ENCODE measurements at regions not wholly inside any gene's neighbourhood (a gene's known extent, or its start where the extent isn't known, plus 50 kb on each side); places are given as distances from the start of the nearest gene placed in this dataset.
"Not testable (repeated sequence)": the region's sequence is repeated elsewhere in the genome, so short reads cannot be mapped to it uniquely, and the experiment has no call there.

GRCh38 chr4:155026715-155027114 lies 181.7 kb upstream of the NPY2R start:
- 0 out of 2 replicates have a peak, but pooled peaks cover 2% of the 10 kb centered on the region for H3K9me3 ChIP-seq
- no peak overlapping the region for H3K4me3 ChIP-seq
- H3K27me3 ChIP-seq (ENCODE audit: low read depth) = 0 out of 2 replicates have a peak, but pooled peaks cover 4% of the 10 kb centered on the region
- no peak for DNase-seq (ENCODE audit: low spot score in 2 of 2)
- H3K36me3 ChIP-seq (replicated peaks) = no peaks in the 10 kb centered on the region
- in situ Hi-C loops (cut with MboI; ENCODE audit: low sequenced_read_pairs) = no loop called here
- H3K4me1 ChIP-seq = no peaks in the 10 kb centered on the region

GRCh38 chr4:155032521-155033229 lies 175.8 kb upstream of the NPY2R start:
- H3K4me1 ChIP-seq = no peaks in the 10 kb centered on the region
- H3K9me3 ChIP-seq = 0 out of 2 replicates have a peak, but pooled peaks cover 2% of the 10 kb centered on the region
- in situ Hi-C loops (cut with MboI; ENCODE audit: low sequenced_read_pairs) = no loop called here
- 0 out of 2 replicates have a peak, but pooled peaks cover 4% of the 10 kb centered on the region for H3K27me3 ChIP-seq (ENCODE audit: low read depth)
- H3K36me3 ChIP-seq (replicated peaks) = no peaks in the 10 kb centered on the region
- no peak for DNase-seq (ENCODE audit: low spot score in 2 of 2)
- H3K4me3 ChIP-seq = no peak overlapping the region

GRCh38 chr4:155033604-155034003 lies 174.8 kb upstream of the NPY2R start:
- Histone ChIP-seq H3K36me3 (replicated peaks) (no peaks in the 10 kb centered on the region), H3K27me3 (ENCODE audit: low read depth) (no peaks in the 10 kb centered on the region)
- in situ Hi-C loops (cut with MboI; ENCODE audit: low sequenced_read_pairs) = no loop called here

GRCh38 chr4:155037031-155037430 lies 171.4 kb upstream of the NPY2R start:
- Histone ChIP-seq H3K36me3 (replicated peaks) (no peaks in the 10 kb centered on the region), H3K27me3 (ENCODE audit: low read depth) (no peaks in the 10 kb centered on the region), H3K4me3 (no peak overlapping the region), H3K9me3 (no peaks in the 10 kb centered on the region), H3K4me1 (no peaks in the 10 kb centered on the region)
- DNase-seq (ENCODE audit: low spot score in 2 of 2) = no peak
- in situ Hi-C loops (cut with MboI; ENCODE audit: low sequenced_read_pairs) = no loop called here

More at GRCh38 chr4:155033604-155034003, 174.8 kb upstream of the NPY2R start:
- Histone ChIP-seq H3K4me3 (no peak overlapping the region), H3K9me3 (0 out of 2 replicates have a peak, but pooled peaks cover 2% of the 10 kb centered on the region), H3K4me1 (no peaks in the 10 kb centered on the region)
- peak in 1 of 2 experiments; percentile 7 for DNase-seq (ENCODE audit: low spot score in 2 of 2)

DNA sequence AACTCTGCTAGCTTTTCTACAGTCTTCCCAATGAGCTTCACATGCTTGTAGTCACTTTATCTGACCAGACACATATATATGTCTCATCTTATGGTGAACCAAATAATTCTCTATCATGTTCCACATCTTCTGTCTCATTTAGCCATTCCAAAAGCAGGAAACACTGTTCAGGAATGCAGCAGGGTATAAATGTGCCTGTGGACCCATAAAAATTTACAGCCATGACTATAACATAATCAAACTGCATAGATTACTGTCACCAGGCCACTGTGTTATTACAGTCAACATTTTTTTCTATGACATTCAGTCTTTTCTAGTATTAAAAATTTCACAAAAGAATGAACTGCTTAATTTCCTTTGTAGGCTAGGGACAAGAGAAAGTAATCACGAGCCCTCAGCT lies 170.0 kb upstream of the NPY2R start:
- Histone ChIP-seq H3K4me1 (no peaks in the 10 kb centered on the region), H3K27me3 (ENCODE audit: low read depth) (no peaks in the 10 kb centered on the region), H3K9me3 (no peaks in the 10 kb centered on the region), H3K4me3 (no peak overlapping the region), H3K36me3 (replicated peaks) (no peaks in the 10 kb centered on the region)
- DNase-seq (ENCODE audit: low spot score in 2 of 2) = no peak
- in situ Hi-C loops (cut with MboI; ENCODE audit: low sequenced_read_pairs) = no loop called here

- no peaks in the 10 kb centered on the region for H3K9me3 ChIP-seq
- H3K36me3 ChIP-seq (replicated peaks) = no peaks in the 10 kb centered on the region
- DNase-seq (ENCODE audit: low spot score in 2 of 2) = no peak
- no peak overlapping the region for H3K4me3 ChIP-seq
- no peaks in the 10 kb centered on the region for H3K4me1 ChIP-seq
- H3K27me3 ChIP-seq (ENCODE audit: low read depth) = no peaks in the 10 kb centered on the region
- in situ Hi-C loops (cut with MboI; ENCODE audit: low sequenced_read_pairs) = no loop called here
Measured at GRCh38 chr4:155039162-155039561, 169.3 kb upstream of the NPY2R start.

DNA sequence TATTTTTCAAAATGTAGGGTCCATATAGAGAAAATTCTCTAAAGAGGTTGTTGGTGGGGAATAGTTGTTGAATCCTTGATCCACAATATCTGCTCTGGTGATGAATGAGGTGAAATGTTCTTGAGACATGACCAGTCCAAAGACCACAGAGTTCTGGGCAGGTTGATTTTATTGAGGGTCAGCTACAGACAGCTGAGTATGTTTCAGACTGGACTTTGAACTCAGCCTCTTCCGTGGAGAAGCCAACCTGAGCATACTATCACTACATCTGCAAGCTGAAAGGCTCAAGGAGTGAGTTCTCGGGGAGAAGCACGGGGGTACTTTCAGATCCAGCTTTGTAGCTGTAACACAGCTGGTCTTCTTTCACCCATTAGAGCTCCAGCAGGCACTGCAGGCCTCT lies 168.4 kb upstream of the NPY2R start:
- Histone ChIP-seq H3K4me3 (no peak overlapping the region), H3K27me3 (ENCODE audit: low read depth) (no peaks in the 10 kb centered on the region), H3K36me3 (replicated peaks) (no peaks in the 10 kb centered on the region), H3K4me1 (no peaks in the 10 kb centered on the region), H3K9me3 (no peaks in the 10 kb centered on the region)
- in situ Hi-C loops (cut with MboI; ENCODE audit: low sequenced_read_pairs) = no loop called here
- DNase-seq (ENCODE audit: low spot score in 2 of 2) = no peak

GRCh38 chr4:155042014-155042413 lies 166.4 kb upstream of the NPY2R start:
- no peaks in the 10 kb centered on the region for H3K9me3 ChIP-seq

GRCh38 chr4:155044251-155044650 lies 164.2 kb upstream of the NPY2R start:
- H3K36me3 ChIP-seq (replicated peaks); in situ Hi-C loops (cut with MboI; ENCODE audit: low sequenced_read_pairs): not testable (repeated sequence)

More at GRCh38 chr4:155042014-155042413, 166.4 kb upstream of the NPY2R start:
- in situ Hi-C loops (cut with MboI; ENCODE audit: low sequenced_read_pairs) = no loop called here
- H3K36me3 ChIP-seq (replicated peaks) = no peaks in the 10 kb centered on the region
- H3K4me3 ChIP-seq = no peak overlapping the region
- no peak for DNase-seq (ENCODE audit: low spot score in 2 of 2)
- H3K4me1 ChIP-seq = no peaks in the 10 kb centered on the region
- H3K27me3 ChIP-seq (ENCODE audit: low read depth) = no peaks in the 10 kb centered on the region

DNA sequence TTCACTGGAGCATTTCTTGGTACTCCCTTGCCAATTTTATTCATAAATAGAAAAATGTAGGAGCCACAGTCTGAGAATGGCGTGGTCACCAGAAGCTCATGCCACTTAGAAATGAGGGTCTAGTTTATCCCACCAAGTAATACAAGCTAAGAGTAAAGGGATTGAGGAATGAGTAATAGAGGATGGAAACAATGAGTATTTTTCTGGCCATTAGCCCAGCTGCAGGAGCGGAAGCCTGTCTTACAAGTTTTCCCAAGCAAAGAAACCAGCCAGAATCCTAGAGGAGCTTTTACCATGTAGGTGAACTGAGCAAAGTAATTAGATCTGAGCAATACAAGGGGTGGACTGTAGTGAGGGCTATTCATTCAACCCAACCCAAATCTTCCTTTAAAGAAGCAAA lies 160.7 kb upstream of the NPY2R start:
- no peaks in the 10 kb centered on the region for H3K9me3 ChIP-seq
- H3K4me1 ChIP-seq = no peaks in the 10 kb centered on the region
- in situ Hi-C loops (cut with MboI; ENCODE audit: low sequenced_read_pairs) = no loop called here
- DNase-seq (ENCODE audit: low spot score in 2 of 2) = no peak
- H3K36me3 ChIP-seq (replicated peaks) = no peaks in the 10 kb centered on the region
- no peak overlapping the region for H3K4me3 ChIP-seq
- H3K27me3 ChIP-seq (ENCODE audit: low read depth) = no peaks in the 10 kb centered on the region

More at GRCh38 chr4:155044251-155044650, 164.2 kb upstream of the NPY2R start:
- H3K4me3 ChIP-seq; H3K4me1 ChIP-seq; H3K27me3 ChIP-seq (ENCODE audit: low read depth); H3K9me3 ChIP-seq; DNase-seq (ENCODE audit: low spot score in 2 of 2): not testable (repeated sequence)

- DNase-seq (ENCODE audit: low spot score in 2 of 2); H3K36me3 ChIP-seq (replicated peaks); H3K4me3 ChIP-seq; H3K27me3 ChIP-seq (ENCODE audit: low read depth); H3K4me1 ChIP-seq; in situ Hi-C loops (cut with MboI; ENCODE audit: low sequenced_read_pairs); H3K9me3 ChIP-seq: not testable (repeated sequence)
Measured at GRCh38 chr4:155054042-155054441, 154.4 kb upstream of the NPY2R start.

DNA sequence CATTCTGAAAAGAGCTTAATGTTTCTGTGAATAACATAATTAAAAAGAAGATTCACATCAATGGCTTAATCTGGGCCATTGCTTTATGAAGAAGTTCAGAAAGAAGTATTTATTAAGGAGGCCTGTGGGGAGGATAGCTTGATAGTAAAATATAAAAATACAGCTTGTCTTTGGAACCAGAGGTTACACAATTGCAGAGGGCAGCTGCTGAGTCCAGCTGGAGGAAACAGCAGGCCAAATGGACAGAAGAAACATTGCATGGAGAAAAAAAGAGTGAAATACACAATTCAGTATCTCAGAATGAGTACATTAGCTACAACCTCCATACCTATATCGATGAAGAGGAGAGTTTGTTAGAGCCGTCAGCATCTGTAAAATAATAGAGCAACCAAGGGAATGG lies 148.0 kb upstream of the NPY2R start:
- no peak for DNase-seq (ENCODE audit: low spot score in 2 of 2)
- Histone ChIP-seq H3K36me3 (replicated peaks) (no peaks in the 10 kb centered on the region), H3K4me1 (no peaks in the 10 kb centered on the region), H3K9me3 (no peaks in the 10 kb centered on the region), H3K4me3 (no peak overlapping the region), H3K27me3 (ENCODE audit: low read depth) (no peaks in the 10 kb centered on the region)
- in situ Hi-C loops (cut with MboI; ENCODE audit: low sequenced_read_pairs) = no loop called here

DNA sequence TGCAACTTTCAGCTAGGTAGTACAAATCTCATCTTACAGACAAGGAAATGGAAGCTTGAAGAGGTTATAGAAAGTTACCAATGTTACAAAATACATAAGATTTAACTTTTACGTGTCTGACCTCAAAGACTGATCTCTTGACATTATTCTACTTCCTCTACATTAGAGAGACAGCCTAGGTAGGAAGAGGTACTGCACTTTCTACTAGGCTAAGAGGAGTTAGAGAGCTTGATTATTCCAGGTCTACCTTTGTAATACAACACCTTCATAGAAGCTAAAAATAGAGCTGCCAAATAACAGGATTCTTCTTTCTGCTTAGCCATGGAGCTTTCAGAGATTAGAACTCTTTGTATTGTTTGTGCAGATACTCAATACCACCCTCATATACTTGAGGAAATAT lies 147.6 kb upstream of the NPY2R start:
- Histone ChIP-seq H3K4me1 (no peaks in the 10 kb centered on the region), H3K9me3 (no peaks in the 10 kb centered on the region), H3K27me3 (ENCODE audit: low read depth) (no peaks in the 10 kb centered on the region), H3K4me3 (no peak overlapping the region), H3K36me3 (replicated peaks) (no peaks in the 10 kb centered on the region)
- in situ Hi-C loops (cut with MboI; ENCODE audit: low sequenced_read_pairs) = no loop called here
- no peak for DNase-seq (ENCODE audit: low spot score in 2 of 2)

DNA sequence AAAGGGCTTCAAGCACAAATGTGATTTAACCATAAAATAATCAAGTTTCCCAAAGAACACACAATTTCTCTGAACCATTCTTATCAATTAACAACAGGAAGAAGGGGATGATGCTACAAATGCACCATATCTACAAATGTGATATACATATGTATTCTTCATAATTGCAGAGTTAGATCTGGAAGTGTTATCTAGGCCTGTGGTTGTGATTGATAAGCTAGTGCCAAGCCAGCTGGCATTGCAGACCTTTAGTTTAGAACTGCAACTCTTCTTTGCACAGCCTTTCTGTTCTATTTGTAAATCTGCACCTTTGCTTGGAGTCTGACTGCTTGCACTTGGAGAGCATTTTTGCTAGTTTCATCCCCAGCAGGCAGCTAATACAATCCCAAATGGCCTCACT lies 145.5 kb upstream of the NPY2R start:
- H3K4me1 ChIP-seq = no peaks in the 10 kb centered on the region
- H3K27me3 ChIP-seq (ENCODE audit: low read depth) = no peaks in the 10 kb centered on the region
- DNase-seq (ENCODE audit: low spot score in 2 of 2) = no peak
- in situ Hi-C loops (cut with MboI; ENCODE audit: low sequenced_read_pairs) = no loop called here
- H3K36me3 ChIP-seq (replicated peaks) = no peaks in the 10 kb centered on the region
- no peak overlapping the region for H3K4me3 ChIP-seq
- H3K9me3 ChIP-seq = no peaks in the 10 kb centered on the region

DNA sequence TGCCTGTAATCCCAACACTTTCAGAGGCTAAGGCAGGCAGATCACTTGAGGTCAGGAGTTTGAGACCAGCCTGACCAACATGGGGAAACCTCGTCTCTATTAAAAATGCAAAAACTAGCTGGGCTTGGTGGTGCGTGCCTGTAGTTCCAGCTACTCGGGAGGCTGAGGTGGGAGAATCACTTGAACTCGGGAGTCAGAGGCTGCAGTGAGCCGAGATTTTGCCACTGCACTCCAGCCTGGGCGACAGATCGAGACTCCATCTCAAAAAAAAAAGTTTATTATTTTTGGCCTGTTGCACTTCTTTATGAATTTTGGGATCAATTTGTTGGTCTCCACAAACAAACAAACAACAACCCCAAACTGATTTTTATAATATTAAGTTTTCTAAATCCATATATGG lies 143.5 kb upstream of the NPY2R start:
- H3K27me3 ChIP-seq (ENCODE audit: low read depth); in situ Hi-C loops (cut with MboI; ENCODE audit: low sequenced_read_pairs): not testable (repeated sequence)

More for the DNA sequence above, 143.5 kb upstream of the NPY2R start:
- not testable (repeated sequence) for H3K36me3 ChIP-seq (replicated peaks); H3K4me3 ChIP-seq; H3K9me3 ChIP-seq; H3K4me1 ChIP-seq; DNase-seq (ENCODE audit: low spot score in 2 of 2)

Data from HAP-1 (cell line).